Coronary artery (tissue), 2 donors: ENCODE measurements at regions not wholly inside any gene's neighbourhood (a gene's known extent, or its start where the extent isn't known, plus 50 kb on each side); places are given as distances from the start of the nearest gene placed in this dataset.

Source experiments
- DNase-seq: peaks from one replicate; pipeline ENCODE4 v3.0.0-alpha.2; 2017; ENCODE audit warnings: low spot score
- H3K27ac ChIP-seq, 2 donors: fragments of 200-600 bp; sonication (generic); one replicate each; pipeline ENCODE4 v1.5.1; 2016 to 2019
- H3K4me3 ChIP-seq: fragments of 200-600 bp; sonication (generic); 2 replicates; pipeline ENCODE4 v1.5.1; 2016; ENCODE audit warnings: mild to moderate bottlenecking, moderate library complexity
- CTCF ChIP-seq: fragments of 200-600 bp; sonication (generic); IDR thresholded peaks from one replicate; pipeline ENCODE4 v1.5.1; 2019; ENCODE audit warnings: antibody characterized with exemption

GRCh38 chr2:41973871-41974270, 74.0 kb upstream of the PKDCC start:
- no peak for TF ChIP-seq CTCF
- Histone ChIP-seq H3K27ac (no peak overlapping the region), H3K4me3 (no peak overlapping the region)
- DNase-seq: peak; percentile 17

GRCh38 chr2:41981417-41981816, 66.4 kb upstream of the PKDCC start:
- Histone ChIP-seq H3K27ac (no peak overlapping the region), H3K4me3 (no peak overlapping the region)
- no peak for DNase-seq
- no peak for TF ChIP-seq CTCF

GRCh38 chr2:41985573-41986095, 62.2 kb upstream of the PKDCC start:
- TF ChIP-seq CTCF: no peak
- DNase-seq: no peak
- no peak overlapping the region for H3K4me3 ChIP-seq
- no peak overlapping the region for H3K27ac ChIP-seq

DNA sequence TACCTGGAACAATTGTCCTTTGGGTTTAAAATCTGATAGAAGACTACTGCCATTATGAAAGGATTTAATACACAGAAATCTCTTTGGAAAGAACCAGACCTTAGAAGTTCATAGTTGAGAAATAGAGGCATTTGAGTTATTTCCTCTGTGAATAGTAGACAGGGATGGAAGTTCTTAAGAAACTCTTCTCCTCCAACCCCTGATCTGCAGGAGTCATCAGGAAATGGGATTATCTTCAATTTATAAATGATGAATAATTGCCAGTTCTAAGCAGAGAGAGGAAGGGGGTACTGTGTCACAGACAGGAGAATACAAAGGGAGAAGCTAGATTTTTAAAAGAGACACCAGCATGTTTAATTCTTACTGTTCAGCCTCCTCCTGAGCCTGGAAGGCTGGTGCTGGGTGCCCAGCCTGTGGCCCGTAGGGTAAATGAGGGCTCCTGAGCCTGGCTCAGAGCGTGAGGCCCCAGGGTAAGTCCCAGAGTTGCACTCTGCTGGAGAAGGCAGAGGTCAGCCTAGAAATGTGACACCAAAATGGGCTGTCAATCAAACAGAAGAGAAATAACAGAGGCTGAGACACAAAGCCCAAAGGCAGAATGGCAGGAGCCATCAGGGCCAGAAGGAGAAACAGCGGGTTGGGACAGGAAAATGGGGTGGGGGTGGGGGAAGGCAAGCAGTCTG, 58.2 kb upstream of the PKDCC start:
- H3K27ac ChIP-seq: peak overlapping the region; percentile 44 to 85
- peak overlapping the region; percentile 13 for H3K4me3 ChIP-seq
- TF ChIP-seq CTCF: no peak
- no peak for DNase-seq

- TF ChIP-seq CTCF: no peak
- H3K4me3 ChIP-seq: no peak overlapping the region
- no peak for DNase-seq
- H3K27ac ChIP-seq: peak overlapping the region; percentile 44 to 85
Observed at GRCh38 chr2:41990245-41990644, 57.6 kb upstream of the PKDCC start.

DNA sequence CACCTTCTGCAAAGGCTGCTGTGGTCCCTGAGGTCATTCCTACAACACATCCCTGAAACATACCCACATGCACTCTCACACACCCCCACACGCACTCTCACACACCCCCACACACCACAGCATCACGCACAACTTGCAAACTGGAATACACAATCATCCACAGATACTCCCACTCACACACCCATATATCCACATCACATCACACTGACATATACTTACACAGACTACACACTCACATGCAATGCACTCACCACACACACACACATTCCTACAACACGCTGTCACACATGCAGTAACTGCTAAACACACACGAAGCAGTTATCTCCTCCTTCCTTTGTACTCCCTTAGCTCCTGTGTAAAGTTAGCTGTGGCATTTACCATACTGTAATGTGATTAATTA, 57.1 kb upstream of the PKDCC start:
- H3K4me3 ChIP-seq: no peak overlapping the region
- TF ChIP-seq CTCF: no peak
- peak overlapping the region; percentile 44 to 85 for H3K27ac ChIP-seq
- no peak for DNase-seq

GRCh38 chr2:41992056-41992642, 55.7 kb upstream of the PKDCC start:
- H3K27ac ChIP-seq: no peak overlapping the region
- no peak for DNase-seq
- TF ChIP-seq CTCF: no peak

More at GRCh38 chr2:41992056-41992642, 55.7 kb upstream of the PKDCC start:
- no peak overlapping the region for H3K4me3 ChIP-seq
